ENCODE measurements at regions not wholly inside any gene's neighbourhood (a gene's known extent, or its start where the extent isn't known, plus 50 kb on each side); places are given as distances from the start of the nearest gene placed in this dataset.
"Not testable (repeated sequence)": the region's sequence is repeated elsewhere in the genome, so short reads cannot be mapped to it uniquely, and the experiment has no call there.

DNA sequence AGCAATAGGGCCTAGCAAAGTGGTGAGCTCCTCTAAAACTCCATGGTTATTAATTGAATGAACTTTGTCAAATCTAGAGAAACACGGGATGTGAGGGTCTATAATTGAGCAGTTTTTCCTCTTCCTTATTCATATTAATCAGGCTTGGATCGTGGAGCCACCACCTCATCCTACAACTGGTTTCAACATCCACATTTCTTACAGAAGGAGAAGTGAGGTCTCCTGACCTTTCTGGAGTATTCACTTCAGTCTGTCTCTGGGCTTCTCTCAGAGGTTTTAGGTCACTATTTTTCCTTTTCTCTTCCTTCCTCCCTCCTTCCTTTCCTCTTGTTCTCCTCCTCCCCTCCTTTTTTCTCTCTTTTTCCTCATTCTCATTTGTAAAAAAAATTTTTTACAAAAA is 177.3 kb upstream of the ACTBL2 start:
- no peak for DNase-seq (ENCODE audit: low read depth in 4 of 4, low spot score in 1 of 4)

GRCh38 chr5:57658018-57658417 is 175.4 kb upstream of the ACTBL2 start:
- no peak for DNase-seq (ENCODE audit: low read depth in 4 of 4, low spot score in 1 of 4)

DNA sequence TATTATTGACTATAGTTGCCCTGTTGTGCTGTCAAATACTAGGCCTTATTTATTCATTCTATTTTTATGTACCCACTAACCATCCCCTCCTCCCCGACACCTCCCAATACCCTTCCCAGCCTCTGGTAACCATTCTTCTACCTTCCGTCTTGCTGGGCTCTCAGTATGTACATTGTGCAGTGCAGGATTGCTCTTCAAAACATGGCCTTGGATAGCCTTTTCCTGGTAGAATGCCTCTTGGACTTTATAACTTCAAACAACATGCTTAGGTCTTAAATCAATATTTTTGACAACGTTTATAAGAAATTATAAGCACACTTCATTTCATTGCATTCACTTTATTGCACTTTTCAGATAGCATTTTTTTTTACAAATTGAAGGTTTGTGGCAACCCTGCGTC is 172.6 kb upstream of the ACTBL2 start:
- no peak for DNase-seq (ENCODE audit: low read depth in 4 of 4, low spot score in 1 of 4)

GRCh38 chr5:57653636-57654290 is 171.2 kb upstream of the ACTBL2 start:
- no peak for DNase-seq (ENCODE audit: low read depth in 4 of 4, low spot score in 1 of 4)

DNA sequence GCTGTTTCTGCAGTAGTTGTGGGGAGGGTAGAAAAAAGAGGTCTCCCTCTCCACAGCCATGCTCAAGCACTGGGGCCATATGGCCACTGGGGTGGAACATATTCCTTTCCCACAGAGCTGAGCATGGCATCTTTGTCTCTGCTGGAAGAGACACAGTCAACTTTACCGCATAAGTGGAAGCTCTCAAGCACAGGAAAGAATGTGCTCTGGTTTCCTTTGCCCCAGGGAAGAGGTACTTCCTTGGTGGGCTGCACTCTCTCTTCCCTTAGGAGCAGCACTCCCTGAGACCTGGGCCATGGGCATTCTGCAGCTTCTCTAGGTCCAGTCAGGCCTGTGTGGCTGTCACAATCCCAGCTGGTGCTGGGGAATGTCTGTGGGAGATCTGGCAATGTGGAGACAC is 168.5 kb upstream of the ACTBL2 start:
- no peak for DNase-seq (ENCODE audit: low read depth in 4 of 4, low spot score in 1 of 4)

DNA sequence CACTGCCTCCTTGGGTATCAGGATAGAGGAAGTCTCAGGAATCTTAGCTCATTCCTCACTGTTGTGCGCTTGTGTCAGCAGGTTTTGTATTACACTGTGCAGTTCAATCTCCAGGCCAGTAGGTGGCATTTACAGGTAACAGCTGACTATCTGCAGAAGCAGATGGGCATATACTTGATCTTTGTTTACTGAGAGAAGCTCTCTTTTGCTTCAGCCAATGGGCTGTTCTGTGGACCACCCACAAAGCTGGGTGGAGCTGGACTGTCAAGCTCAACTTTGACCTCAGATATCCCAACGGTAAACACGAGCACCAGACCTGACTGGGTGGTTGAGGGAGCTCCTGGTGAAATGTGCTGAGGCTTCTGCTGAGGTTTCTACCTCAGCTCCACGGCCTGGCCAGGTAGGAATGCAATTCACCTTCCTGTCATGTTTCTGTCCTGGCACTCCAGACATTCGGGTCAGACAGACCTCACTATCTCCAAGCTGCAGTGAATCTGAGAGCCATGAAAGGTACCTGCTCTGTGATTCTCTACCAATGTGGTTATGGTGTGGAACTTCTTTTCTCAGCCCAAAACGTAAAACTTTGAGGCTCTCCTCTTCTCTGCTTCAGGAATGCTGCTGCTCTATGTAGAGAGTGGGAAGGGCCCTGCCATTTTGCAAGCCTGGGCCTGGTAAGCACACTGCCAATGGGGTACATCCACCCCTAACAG is 167.9 kb upstream of the ACTBL2 start:
- no peak for DNase-seq (ENCODE audit: low read depth in 4 of 4, low spot score in 1 of 4)

GRCh38 chr5:57642698-57643097 is 160.1 kb upstream of the ACTBL2 start:
- no peak for DNase-seq (ENCODE audit: low read depth in 4 of 4, low spot score in 1 of 4)

DNA sequence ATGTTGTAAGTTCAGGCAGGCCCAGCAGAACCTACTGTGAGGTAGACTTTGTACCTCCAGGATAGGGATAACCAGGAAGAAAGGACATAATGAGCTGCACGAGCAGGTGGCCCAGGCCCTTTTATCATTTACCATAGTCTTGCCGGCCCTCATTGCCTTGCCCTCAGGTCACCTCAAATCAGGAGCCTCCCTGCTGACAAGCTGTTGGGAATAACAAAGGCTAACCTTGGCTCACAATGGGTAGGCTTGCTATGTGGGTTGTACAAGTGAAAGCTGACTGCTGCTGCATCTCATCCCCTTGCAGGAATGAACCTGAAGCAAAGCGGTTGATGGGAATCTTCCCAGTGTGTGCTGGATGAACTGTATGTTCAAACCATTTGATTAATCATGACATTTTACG is 159.5 kb upstream of the ACTBL2 start:
- no peak for DNase-seq (ENCODE audit: low read depth in 4 of 4, low spot score in 1 of 4)

- no peak for DNase-seq (ENCODE audit: low read depth in 4 of 4, low spot score in 1 of 4)
Measured at GRCh38 chr5:57635146-57635777, 152.7 kb upstream of the ACTBL2 start.

DNA sequence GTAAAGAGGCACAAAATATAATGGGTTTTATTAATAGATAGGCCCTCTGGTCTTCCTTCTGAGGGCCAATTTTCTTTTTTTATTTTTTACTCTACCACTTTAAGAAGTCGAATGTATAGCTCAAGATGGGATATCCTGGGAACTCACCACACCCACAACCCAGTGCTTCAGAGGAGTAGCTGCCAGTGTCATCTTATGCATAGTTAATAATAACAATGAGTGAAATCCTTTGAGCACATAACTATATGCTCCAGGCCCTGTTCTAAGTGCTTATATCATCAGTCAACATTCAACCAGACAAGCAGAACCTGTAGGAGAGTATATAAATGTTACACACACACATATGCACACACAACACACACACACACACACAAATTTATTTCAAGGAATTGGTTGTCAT is 150.3 kb upstream of the ACTBL2 start:
- no peak for DNase-seq (ENCODE audit: low read depth in 4 of 4, low spot score in 1 of 4)

DNA sequence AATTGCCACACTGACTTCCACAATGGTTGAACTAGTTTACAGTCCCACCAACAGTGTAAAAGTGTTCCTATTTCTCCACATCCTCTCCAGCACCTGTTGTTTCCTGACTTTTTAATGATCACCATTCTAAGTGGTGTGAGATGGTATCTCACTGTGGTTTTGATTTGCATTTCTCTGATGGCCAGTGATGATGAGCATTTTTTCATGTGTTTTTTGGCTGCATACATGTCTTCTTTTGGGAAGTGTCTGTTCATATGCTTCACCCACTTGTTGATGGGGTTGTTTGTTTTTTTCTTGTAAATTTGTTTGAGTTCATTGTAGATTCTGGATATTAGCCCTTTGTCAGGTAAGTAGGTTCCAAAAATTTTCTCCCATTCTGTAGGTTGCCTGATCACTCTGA is 148.5 kb upstream of the ACTBL2 start:
- DNase-seq (ENCODE audit: low read depth in 4 of 4, low spot score in 1 of 4), result not testable (repeated sequence)

DNA sequence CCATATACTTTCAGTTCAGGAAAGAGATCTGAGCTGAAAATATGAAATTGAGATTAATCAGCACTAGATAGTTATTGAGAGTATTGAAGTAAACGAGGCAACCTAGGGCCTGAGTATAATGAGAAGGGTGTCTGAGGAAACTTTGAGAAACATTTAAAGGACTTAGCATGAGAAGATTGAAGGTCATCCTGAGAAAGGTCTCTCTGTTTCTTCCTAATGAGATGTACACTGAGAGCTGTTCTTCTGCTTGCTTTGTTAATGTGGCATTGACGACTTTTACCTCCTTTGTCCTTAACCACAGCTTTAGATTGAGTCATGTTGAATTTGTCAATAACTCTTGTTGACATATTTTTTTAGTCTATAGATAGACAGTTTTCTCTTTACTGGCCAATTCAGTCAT is 145.1 kb upstream of the ACTBL2 start:
- DNase-seq (ENCODE audit: low read depth in 4 of 4, low spot score in 1 of 4), result no peak

DNA sequence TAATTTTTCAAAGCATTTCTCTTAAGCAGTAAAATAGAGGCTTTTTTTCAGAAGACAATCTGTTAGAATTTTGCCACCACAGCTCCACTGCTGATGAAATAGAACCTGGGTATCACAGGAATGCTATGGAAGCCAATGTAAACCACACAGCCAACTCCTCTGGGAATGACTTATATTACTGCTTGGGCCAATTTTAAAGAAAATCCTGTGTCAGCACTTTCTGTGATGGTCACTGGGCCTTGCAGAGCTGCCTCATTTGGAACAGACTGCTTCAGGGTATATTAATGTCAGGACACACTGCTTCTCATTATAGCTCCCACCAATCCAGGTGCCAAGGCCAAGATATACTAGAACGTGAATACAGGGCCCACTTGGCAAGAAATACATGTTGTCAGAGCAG is 144.1 kb upstream of the ACTBL2 start:
- no peak for DNase-seq (ENCODE audit: low read depth in 4 of 4, low spot score in 1 of 4)

GRCh38 chr5:57621624-57622023 is 139.0 kb upstream of the ACTBL2 start:
- no peak for DNase-seq (ENCODE audit: low read depth in 4 of 4, low spot score in 1 of 4)

DNA sequence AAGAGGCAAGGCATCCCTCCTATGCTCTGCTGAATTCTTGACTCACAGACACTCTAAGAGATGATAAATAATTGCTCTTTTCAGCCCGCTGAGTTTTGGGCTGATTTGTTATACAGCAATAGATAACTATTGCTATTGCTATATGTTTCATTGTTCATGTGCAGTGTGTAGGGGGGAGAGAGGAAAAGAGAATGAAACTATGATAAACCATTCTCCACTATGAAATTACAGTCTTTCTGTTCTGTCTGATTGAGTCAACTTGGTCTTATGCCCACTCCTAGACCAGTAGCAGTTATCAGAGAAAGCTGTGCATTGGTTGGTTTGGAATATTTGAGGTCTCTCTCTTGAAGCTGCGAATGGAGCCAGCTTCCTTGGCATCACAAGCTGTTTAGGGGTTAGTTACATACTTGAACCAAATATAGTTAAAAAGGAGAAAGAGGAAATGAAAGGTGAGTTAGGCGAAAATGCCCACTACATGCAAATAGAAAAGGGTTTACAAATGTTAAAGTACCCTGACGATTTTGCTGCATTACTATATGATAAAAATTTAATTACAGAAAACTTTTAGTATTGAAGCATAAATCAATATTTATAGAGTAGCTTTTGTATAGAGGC is 136.3 kb upstream of the ACTBL2 start:
- DNase-seq (ENCODE audit: low read depth in 4 of 4, low spot score in 1 of 4), result no peak

- no peak for DNase-seq (ENCODE audit: low read depth in 4 of 4, low spot score in 1 of 4)
Measured at GRCh38 chr5:57613741-57614140, 131.1 kb upstream of the ACTBL2 start.

DNA sequence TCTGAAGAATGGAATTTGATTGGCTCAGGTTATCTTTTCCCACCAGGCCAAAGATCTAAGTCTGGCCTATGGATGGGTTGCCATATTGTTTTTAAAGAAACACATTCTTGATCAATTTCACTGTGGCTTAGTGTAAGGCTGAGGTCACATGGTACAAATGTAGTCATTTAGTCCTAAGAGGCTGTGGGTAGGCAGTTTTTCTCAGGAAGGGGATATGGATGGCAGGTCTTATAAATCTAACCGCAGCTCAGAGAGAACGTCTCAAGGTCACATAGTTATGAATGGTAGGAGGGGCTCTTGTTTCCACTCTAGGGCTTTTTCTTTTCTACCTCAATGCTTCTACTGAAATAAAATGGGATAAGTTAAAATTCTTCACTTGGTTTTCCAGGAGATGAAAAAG is 128.6 kb upstream of the ACTBL2 start:
- DNase-seq (ENCODE audit: low read depth in 4 of 4, low spot score in 1 of 4), result no peak

DNA sequence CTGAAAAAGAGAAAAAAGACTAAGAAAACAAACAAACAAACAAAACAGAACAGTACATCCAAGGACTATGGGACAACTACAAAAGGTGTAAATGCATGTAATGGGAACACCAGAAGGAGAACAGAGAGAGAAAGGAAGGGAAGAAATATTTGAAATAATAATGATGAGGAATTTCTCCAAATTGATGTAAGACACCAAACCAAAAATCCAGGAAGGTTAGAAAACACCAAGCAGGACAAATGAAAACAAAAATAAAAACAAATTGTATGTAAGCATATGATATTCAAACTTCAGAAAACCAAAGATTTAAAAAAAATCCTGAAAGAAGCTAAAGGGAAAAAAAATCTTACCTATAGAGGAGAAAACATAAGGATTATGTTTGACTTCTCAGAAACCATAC is 125.9 kb upstream of the ACTBL2 start:
- no peak for DNase-seq (ENCODE audit: low read depth in 4 of 4, low spot score in 1 of 4)

DNA sequence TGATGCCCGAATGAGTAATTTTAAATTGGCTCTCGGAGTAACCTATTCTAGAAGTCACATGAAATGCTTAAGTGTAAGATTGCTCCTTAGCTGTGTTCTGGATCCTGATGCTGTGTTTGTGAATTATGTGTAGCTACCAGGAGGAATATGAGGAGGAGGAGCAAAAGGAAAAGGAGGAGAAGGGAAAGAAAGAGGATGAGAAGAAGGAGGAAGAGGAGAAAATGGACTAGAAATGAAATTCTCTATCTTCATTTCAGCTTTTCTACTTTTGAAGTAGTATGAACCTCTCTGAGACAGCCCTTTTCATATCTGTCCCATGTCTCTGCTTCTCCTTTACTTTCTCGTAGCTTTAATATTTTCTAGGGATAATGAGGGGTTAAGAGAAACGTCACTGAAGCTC is 119.4 kb upstream of the ACTBL2 start:
- DNase-seq (ENCODE audit: low read depth in 4 of 4, low spot score in 1 of 4), result no peak

DNA sequence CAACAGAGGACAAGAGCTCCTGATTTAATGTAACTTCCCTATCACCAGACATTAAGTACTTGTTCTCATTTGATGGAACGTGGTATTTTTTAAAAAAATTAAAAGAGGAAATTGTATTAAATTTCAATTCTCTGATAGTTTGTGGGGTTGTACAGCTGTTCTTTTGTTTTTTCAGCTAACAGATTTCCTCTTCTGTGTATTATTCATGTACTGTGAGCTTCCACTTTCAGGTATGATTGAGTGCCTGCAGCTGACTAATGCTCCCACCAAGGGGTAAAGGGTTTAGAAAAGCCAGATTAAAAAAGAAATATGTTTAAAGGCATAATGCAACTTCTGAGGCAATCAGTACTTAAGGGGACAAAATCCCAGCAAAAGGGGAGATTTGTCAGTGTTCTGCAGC is 117.7 kb upstream of the ACTBL2 start:
- no peak for DNase-seq (ENCODE audit: low read depth in 4 of 4, low spot score in 1 of 4)

DNA sequence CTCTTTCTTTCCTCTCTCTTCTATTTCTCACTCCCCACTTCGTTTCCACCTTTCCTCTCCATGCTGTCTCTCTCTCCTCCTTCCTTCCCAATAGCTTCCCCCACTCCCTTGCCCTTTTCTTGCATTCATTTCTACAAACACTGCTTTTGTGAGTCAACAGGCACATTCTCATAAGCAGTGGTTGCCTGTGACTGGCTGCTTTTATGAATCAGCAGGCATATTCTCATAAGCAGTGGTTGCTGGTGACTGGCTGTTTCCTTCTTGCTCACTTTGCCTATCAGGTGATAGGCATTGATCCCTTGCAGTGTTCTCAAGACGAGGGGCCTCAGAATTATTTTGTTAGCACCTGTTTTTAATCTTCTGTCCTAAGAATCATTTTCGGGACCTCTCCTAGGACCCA is 116.1 kb upstream of the ACTBL2 start:
- DNase-seq (ENCODE audit: low read depth in 4 of 4, low spot score in 1 of 4), result peak in 1 of 4 experiments; percentile 1

GRCh38 chr5:57598097-57598496 is 115.5 kb upstream of the ACTBL2 start:
- no peak for DNase-seq (ENCODE audit: low read depth in 4 of 4, low spot score in 1 of 4)

Measured in stimulated activated CD4-positive, alpha-beta T cell treated with anti-CD3 and anti-CD28 coated beads, Interleukin-1b, Interleukin-23, amount 100 ng/mL, for 24 hours (primary cell).